PC-9 (cell line): ENCODE measurements at regions not wholly inside any gene's neighbourhood (a gene's known extent, or its start where the extent isn't known, plus 50 kb on each side); places are given as distances from the start of the nearest gene placed in this dataset.

ENCODE experiments used
- BruUV-seq: library from RNA; stranded (reverse); fragments of 400-500 nt; replicated peaks from 2 replicates; lab custom pipeline; 2021; lab: Mats Ljungman, UMichigan
- CTCF ChIA-PET: fragments of 300-600 bp; sonication (Branson Sonifier 250); formaldehyde crosslinking; loops from one replicate; lab custom pipeline; 2022; ENCODE audit warnings: antibody characterized with exemption; lab: Charles Lee
- POLR2A ChIA-PET: fragments of 300-600 bp; sonication (Branson Sonifier 250); formaldehyde crosslinking; loops from one replicate; lab custom pipeline; 2022; ENCODE audit warnings: antibody characterized with exemption; ENCODE audit not compliant: unreplicated experiment; lab: Charles Lee
- DNase-seq, 2 experiments: peaks; one replicate each; pipeline versions ENCODE4 v3.0.0 to v3.0.0-alpha.2; 2015 to 2022; ENCODE audit warnings: mixed read lengths in 1 of 2
- H2AFZ ChIP-seq: fragments of 200-600 bp; sonication (generic); 2 replicates; pipeline ENCODE4 v1.8.1; 2017; ENCODE audit warnings: antibody characterized with exemption
- H3F3A ChIP-seq: fragments of 200-600 bp; sonication (generic); 2 replicates; pipeline ENCODE4 v1.8.1; 2017; ENCODE audit warnings: antibody characterized with exemption, mild to moderate bottlenecking, low read depth; ENCODE audit not compliant: insufficient read depth
- H3K27ac ChIP-seq: fragments of 200-600 bp; sonication (generic); 2 replicates; pipeline ENCODE4 v1.6.1; 2016; ENCODE audit warnings: mixed run types
- H3K27me3 ChIP-seq: fragments of 200-600 bp; sonication (generic); 2 replicates; pipeline ENCODE4 v1.6.1; 2016; ENCODE audit warnings: low read depth, mixed run types; ENCODE audit not compliant: insufficient read depth
- H3K36me3 ChIP-seq: fragments of 200-600 bp; sonication (generic); 2 replicates; pipeline ENCODE4 v1.6.1; 2016; ENCODE audit warnings: low read depth, mixed run types
- H3K4me1 ChIP-seq: fragments of 200-600 bp; sonication (generic); replicated peaks from 2 replicates; pipeline ENCODE4 v1.6.1; 2016; ENCODE audit warnings: mixed run types; ENCODE audit not compliant: insufficient read depth
- H3K4me2 ChIP-seq: fragments of 200-600 bp; sonication (generic); 2 replicates; pipeline ENCODE4 v1.6.1; 2017; ENCODE audit warnings: mixed run types
- H3K4me3 ChIP-seq: fragments of 200-600 bp; sonication (generic); 2 replicates; pipeline ENCODE4 v1.6.1; 2016; ENCODE audit warnings: mixed run types
- H3K79me2 ChIP-seq: fragments of 200-600 bp; sonication (generic); 2 replicates; pipeline ENCODE4 v1.6.1; 2017; ENCODE audit warnings: low read depth, mixed run types
- H3K9me2 ChIP-seq: fragments of 200-600 bp; sonication (generic); 2 replicates; pipeline ENCODE4 v1.8.1; 2017; ENCODE audit warnings: mild to moderate bottlenecking; ENCODE audit not compliant: insufficient read depth
- H3K9me3 ChIP-seq: fragments of 200-600 bp; sonication (generic); 2 replicates; pipeline ENCODE4 v1.8.1; 2016; ENCODE audit warnings: low read depth; ENCODE audit not compliant: insufficient read depth
- H4K20me1 ChIP-seq: fragments of 200-600 bp; sonication (generic); 2 replicates; pipeline ENCODE4 v1.8.1; 2017; ENCODE audit not compliant: insufficient read depth
- EZH2 ChIP-seq: fragments of 200-600 bp; sonication (generic); IDR thresholded peaks from 2 replicates; pipeline ENCODE4 v1.8.0; 2017; ENCODE audit warnings: antibody characterized with exemption, low read depth
- intact Hi-C: fragments of 100-400 bp; cut with micrococcal nuclease; formaldehyde crosslinking; loops from one replicate; pipeline ENCODE4 v1.10.0; 2022; ENCODE audit not compliant: unreplicated experiment
- TF ChIP-seq, protein P1 (sequence below): fragments of 200-600 bp; sonication (generic); conservative IDR thresholded peaks from 2 replicates; pipeline ENCODE4 v1.6.1; 2017; ENCODE audit warnings: mixed run types, antibody characterized with exemption, mild to moderate bottlenecking, moderate library complexity

DNA sequence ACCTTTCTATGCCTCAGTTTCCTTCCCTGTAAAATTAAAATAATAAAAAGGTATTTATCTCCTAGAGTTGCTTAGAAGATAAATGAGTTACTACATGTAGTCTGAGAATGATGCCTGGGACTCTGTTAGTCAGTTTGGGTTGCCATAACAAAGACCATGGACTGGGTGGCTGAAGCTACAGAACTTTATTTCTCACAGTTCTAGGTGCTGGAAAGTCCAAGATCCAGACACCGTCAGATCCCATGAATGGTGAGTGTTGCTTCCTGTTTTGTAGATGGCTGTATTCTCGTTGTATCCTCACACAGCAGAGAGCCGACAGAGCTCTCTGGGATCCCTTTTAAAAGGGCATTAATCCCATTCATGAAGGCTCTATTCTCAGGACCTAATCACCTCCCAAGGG is 64.0 kb upstream of the LTA4H start:
- Histone ChIP-seq H3K4me3 (no peak overlapping the region), H3K9me2 (no peaks in the 10 kb centered on the region), H3K36me3 (no peaks in the 10 kb centered on the region), H3K79me2 (no peaks in the 10 kb centered on the region), H3K27me3 (no peaks in the 10 kb centered on the region), H2AFZ (no peak overlapping the region), H3K27ac (no peak overlapping the region), H3F3A (peaks cover 13% of the 10 kb centered on the region; the same call in 1 of the 2 replicates), H4K20me1 (no peaks in the 10 kb centered on the region), H3K4me2 (no peak overlapping the region), H3K9me3 (no peaks in the 10 kb centered on the region), H3K4me1 (peaks cover 18% of the 10 kb centered on the region)
- DNase-seq = no peak
- CTCF ChIA-PET = no interaction called here
- no TSS peak for BruUV-seq
- POLR2A ChIA-PET = no interaction called here
- intact Hi-C loops = no loop called here
- TF ChIP-seq EZH2 = no peak
- TF ChIP-seq, protein P1, sequence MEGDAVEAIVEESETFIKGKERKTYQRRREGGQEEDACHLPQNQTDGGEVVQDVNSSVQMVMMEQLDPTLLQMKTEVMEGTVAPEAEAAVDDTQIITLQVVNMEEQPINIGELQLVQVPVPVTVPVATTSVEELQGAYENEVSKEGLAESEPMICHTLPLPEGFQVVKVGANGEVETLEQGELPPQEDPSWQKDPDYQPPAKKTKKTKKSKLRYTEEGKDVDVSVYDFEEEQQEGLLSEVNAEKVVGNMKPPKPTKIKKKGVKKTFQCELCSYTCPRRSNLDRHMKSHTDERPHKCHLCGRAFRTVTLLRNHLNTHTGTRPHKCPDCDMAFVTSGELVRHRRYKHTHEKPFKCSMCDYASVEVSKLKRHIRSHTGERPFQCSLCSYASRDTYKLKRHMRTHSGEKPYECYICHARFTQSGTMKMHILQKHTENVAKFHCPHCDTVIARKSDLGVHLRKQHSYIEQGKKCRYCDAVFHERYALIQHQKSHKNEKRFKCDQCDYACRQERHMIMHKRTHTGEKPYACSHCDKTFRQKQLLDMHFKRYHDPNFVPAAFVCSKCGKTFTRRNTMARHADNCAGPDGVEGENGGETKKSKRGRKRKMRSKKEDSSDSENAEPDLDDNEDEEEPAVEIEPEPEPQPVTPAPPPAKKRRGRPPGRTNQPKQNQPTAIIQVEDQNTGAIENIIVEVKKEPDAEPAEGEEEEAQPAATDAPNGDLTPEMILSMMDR = no peak

DNA sequence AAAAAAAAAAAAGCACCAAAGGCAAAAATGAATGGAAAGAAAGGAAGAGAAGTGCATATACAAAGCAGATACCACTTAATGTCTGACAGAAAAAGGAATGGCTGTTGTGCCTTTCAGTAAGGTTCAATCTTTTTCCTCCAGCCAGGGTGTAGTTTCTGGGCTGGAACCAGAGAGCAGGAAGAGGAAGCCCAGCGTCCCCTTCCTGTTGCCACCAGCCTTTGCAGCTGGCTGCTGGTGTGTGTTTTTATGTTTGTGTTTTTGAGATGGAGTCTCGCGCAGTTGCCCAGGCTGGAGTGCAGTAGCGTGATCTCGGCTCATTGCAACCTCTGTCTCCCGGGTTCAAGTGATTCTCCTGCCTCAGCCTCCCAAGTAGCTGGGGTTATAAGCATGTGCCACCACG is 64.6 kb upstream of the LTA4H start:
- Histone ChIP-seq H3F3A (peaks cover 8% of the 10 kb centered on the region; the same call in 1 of the 2 replicates), H3K9me3 (no peaks in the 10 kb centered on the region), H3K9me2 (no peaks in the 10 kb centered on the region), H3K4me3 (no peak overlapping the region), H3K36me3 (no peaks in the 10 kb centered on the region), H3K79me2 (no peaks in the 10 kb centered on the region), H4K20me1 (no peaks in the 10 kb centered on the region), H3K4me1 (peaks cover 13% of the 10 kb centered on the region), H3K4me2 (no peak overlapping the region), H3K27me3 (no peaks in the 10 kb centered on the region), H3K27ac (no peak overlapping the region), H2AFZ (no peak overlapping the region)
- no peak for DNase-seq
- CTCF ChIA-PET = no interaction called here
- BruUV-seq = no TSS peak
- intact Hi-C loops = no loop called here
- TF ChIP-seq, protein P1 = no peak
- TF ChIP-seq EZH2 = no peak
- POLR2A ChIA-PET = no interaction called here

DNA sequence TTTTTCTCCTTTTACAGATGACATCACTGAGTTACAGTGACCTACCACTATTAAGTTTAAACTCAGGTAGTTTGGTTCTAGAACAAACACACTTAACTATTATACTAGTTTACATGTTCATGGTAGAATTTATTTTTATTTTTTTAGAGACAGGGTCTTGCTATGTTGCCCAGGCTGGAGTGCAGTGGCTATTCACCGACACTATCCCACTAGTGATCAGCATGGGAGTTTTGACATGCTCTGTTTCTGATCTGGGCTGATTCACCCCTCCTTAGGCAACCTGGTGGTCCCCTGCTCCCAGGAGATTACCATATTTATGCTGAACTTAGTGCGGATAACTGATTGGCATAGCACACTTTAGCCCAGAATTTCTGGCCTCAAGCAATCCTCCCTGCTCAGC is 66.4 kb upstream of the LTA4H start:
- ChIA-PET POLR2A (no interaction called here), CTCF (no interaction called here)
- Histone ChIP-seq H3K9me2 (no peaks in the 10 kb centered on the region), H3K9me3 (no peaks in the 10 kb centered on the region), H2AFZ (no peak overlapping the region), H3K79me2 (no peaks in the 10 kb centered on the region), H4K20me1 (no peaks in the 10 kb centered on the region), H3K36me3 (no peaks in the 10 kb centered on the region), H3K27me3 (no peaks in the 10 kb centered on the region), H3K4me1 (no peaks in the 10 kb centered on the region; the same call in 1 of the 2 replicates), H3K27ac (no peak overlapping the region), H3K4me2 (no peak overlapping the region), H3F3A (no peaks in the 10 kb centered on the region), H3K4me3 (no peak overlapping the region)
- no TSS peak for BruUV-seq
- intact Hi-C loops = no loop called here
- no peak for TF ChIP-seq EZH2
- TF ChIP-seq, protein P1 = no peak
- no peak for DNase-seq
